ENCODE measurements at regions not wholly inside any gene's neighbourhood (a gene's known extent, or its start where the extent isn't known, plus 50 kb on each side); places are given as distances from the start of the nearest gene placed in this dataset.

GRCh38 chr13:26476111-26476781 lies 81.2 kb upstream of the WASF3 start:
- Histone ChIP-seq H2AFZ (ENCODE audit: low read depth, low read length, poor library complexity, severe bottlenecking) (no peak overlapping the region), H4K20me1 (ENCODE audit: insufficient read depth) (no peaks in the 10 kb centered on the region), H3K27ac (ENCODE audit: low read depth, low read length) (no peak overlapping the region), H3K4me1 (ENCODE audit: control insufficient read depth in 1 of 2, insufficient read depth in 2 of 2, low read length in 2 of 2) (peaks cover 0 to 5% of the 10 kb centered on the region in 2 experiments; a peak in 1 of 4 replicates), H3K9ac (ENCODE audit: low read length) (no peak overlapping the region), H3K79me2 (ENCODE audit: insufficient read depth, low read length) (no peaks in the 10 kb centered on the region), H3K4me3 (replicated peaks in 1 of 2; ENCODE audit: low read depth in 1 of 2, low read length in 2 of 2) (no peak overlapping the region), H3K36me3 (ENCODE audit: control insufficient read depth in 1 of 2, insufficient read depth in 2 of 2, low read length in 2 of 2) (no peaks in the 10 kb centered on the region), H3K9me3 (ENCODE audit: control insufficient read depth in 1 of 2, insufficient read depth in 1 of 2, low read depth in 1 of 2, low read length in 2 of 2) (no peaks in the 10 kb centered on the region), H3K27me3 (ENCODE audit: insufficient read depth, low read length) (no peaks in the 10 kb centered on the region), H3K9me2 (ENCODE audit: insufficient read depth) (no peaks in the 10 kb centered on the region), H3K4me2 (ENCODE audit: low read length) (no peak overlapping the region)
- POLR2A ChIA-PET: no interaction called here
- no peak for TF ChIP-seq SIN3A (IDR thresholded peaks at IDR 0.05; ENCODE audit: low read depth)
- TF ChIP-seq EZH2phosphoT487 (IDR thresholded peaks at IDR 0.05; ENCODE audit: borderline replicate concordance): no peak
- TF ChIP-seq EGR1 (IDR thresholded peaks at IDR 0.05; ENCODE audit: low read depth): no peak
- TF ChIP-seq POLR2AphosphoS5 (IDR thresholded peaks at IDR 0.05; ENCODE audit: low read depth, low read length): no peak
- no peak for TF ChIP-seq CEBPB (IDR thresholded peaks at IDR 0.05; ENCODE audit: low read depth)
- no peak for TF ChIP-seq ATF3 (IDR thresholded peaks at IDR 0.05)
- no peak for TF ChIP-seq MAX (IDR thresholded peaks at IDR 0.05)
- no peak for TF ChIP-seq POLR2A (IDR thresholded peaks at IDR 0.05; ENCODE audit: borderline replicate concordance, extremely low read depth, insufficient read depth, insufficient read length)
- no peak for TF ChIP-seq SP1 (IDR thresholded peaks at IDR 0.05; ENCODE audit: low read depth)
- no peak for TF ChIP-seq ZFX (IDR thresholded peaks at IDR 0.05)
- no peak for TF ChIP-seq YY1 (IDR thresholded peaks at IDR 0.05; ENCODE audit: extremely low read depth, insufficient replicate concordance, low read depth, low read length)
- no peak for TF ChIP-seq ZNF274 (IDR thresholded peaks at IDR 0.05; ENCODE audit: low read depth, low read length)
- no peak for TF ChIP-seq TCF7L2 (IDR thresholded peaks at IDR 0.05; ENCODE audit: borderline replicate concordance, extremely low read depth, insufficient read depth, insufficient read length)
- TF ChIP-seq ZBTB33 (IDR thresholded peaks at IDR 0.05; ENCODE audit: extremely low read depth, insufficient replicate concordance, low read length): no peak
- no peak for TF ChIP-seq CTCF (IDR thresholded peaks at IDR 0.05 in 2 of 3, conservative IDR thresholded peaks at IDR 0.05 in 1 of 3; ENCODE audit: borderline replicate concordance in 1 of 3, insufficient read depth in 1 of 3, low read depth in 2 of 3, low read length in 2 of 3)
- TF ChIP-seq FOSL1 (IDR thresholded peaks at IDR 0.05; ENCODE audit: low read depth): no peak
- no peak for TF ChIP-seq REST (IDR thresholded peaks at IDR 0.05; ENCODE audit: low read depth)
- no peak for TF ChIP-seq EZH2 (IDR thresholded peaks at IDR 0.05)
- no peak for TF ChIP-seq RAD21 (IDR thresholded peaks at IDR 0.05; ENCODE audit: low read depth)
- no peak for TF ChIP-seq JUND (IDR thresholded peaks at IDR 0.05)
- CTCF ChIA-PET: no interaction called here
- ATAC-seq (no peak), DNase-seq (ENCODE audit: low read depth, low spot score) (no peak)
- RAD21 ChIA-PET (ENCODE audit: low non-redundant PET in 1 of 2, low total read pairs in 2 of 2, uncharacterized antibody in 2 of 2, unreplicated experiment in 2 of 2): no interaction called here
- BruUV-seq (replicated peaks): no TSS peak
- intact Hi-C loops (cut with micrococcal nuclease): no loop called here
